ENCODE measurements at regions not wholly inside any gene's neighbourhood (a gene's known extent, or its start where the extent isn't known, plus 50 kb on each side); places are given as distances from the start of the nearest gene placed in this dataset.

DNA sequence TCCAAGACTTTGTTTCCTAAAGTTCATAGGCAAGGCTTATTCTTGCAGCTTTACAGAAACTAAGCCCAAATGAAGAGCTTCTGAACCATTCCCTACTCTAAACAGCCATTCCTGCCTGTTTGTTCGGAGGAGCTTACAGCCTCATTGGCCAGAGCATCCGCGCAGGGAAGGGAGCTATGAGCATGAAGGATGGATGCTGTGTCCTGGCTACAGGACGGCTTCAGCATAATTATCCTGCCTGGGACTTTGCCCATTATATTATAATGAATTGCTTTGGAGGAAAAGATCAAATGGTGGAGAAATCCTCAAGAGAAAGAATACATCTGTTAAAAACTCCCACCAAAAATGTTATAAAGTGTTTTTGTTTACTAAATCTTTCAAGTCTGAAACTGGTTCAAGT, 378.2 kb upstream of the BTBD3 start:
- H3K79me1 ChIP-seq (ENCODE audit: low read depth, low read length) = no peaks in the 10 kb centered on the region
- peak overlapping the region; percentile 72 for H3K18ac ChIP-seq (ENCODE audit: extremely low read depth, low read length)
- H4K8ac ChIP-seq (ENCODE audit: extremely low read depth, insufficient read depth, low read length) = no peak overlapping the region
- peak overlapping the region; percentile 62; the same call in 1 of the 2 replicates for H2BK5ac ChIP-seq (ENCODE audit: low read depth, low read length)
- FAIRE-seq = no peak
- H2BK20ac ChIP-seq (ENCODE audit: low read length) = peak overlapping the region; percentile 97
- H3K56ac ChIP-seq (replicated peaks; ENCODE audit: insufficient read length, low read depth, low read length) = no peak overlapping the region
- H3K23ac ChIP-seq (ENCODE audit: insufficient read length) = no peak overlapping the region
- no peak overlapping the region for H2BK15ac ChIP-seq (ENCODE audit: low read length)
- no peaks in the 10 kb centered on the region for H3K79me2 ChIP-seq (ENCODE audit: control insufficient read depth in 1 of 2, insufficient read depth in 2 of 2, low read length in 2 of 2)
- no peaks in the 10 kb centered on the region for H3K36me3 ChIP-seq (ENCODE audit: control insufficient read depth in 2 of 4, insufficient read depth in 4 of 4, low read length in 3 of 4)
- H2BK120ac ChIP-seq (replicated peaks; ENCODE audit: low read depth, low read length) = peak overlapping the region; percentile 95
- ChIA-PET CTCF (ENCODE audit: partially characterized antibody) (interaction anchor here (0.7 to 1.3 kb wide), 4 partner anchors 10 to 889 kb away, joined by 3 to 4 read pairs (median 3); no protein-coding TSS in a partner anchor), POLR2A (ENCODE audit: partially characterized antibody) (no interaction called here)
- H3K4me3 ChIP-seq (ENCODE audit: extremely low read depth in 1 of 4, insufficient read depth in 2 of 4, low read depth in 3 of 4, low read length in 4 of 4) = no peak overlapping the region; a peak in 1 of 8 replicates
- DNase-seq (ENCODE audit: low read depth in 1 of 2, low spot score in 2 of 2) = no peak
- no peak for TF ChIP-seq SUZ12 (IDR thresholded peaks at IDR 0.05; ENCODE audit: low read length)
- no peak for TF ChIP-seq CTBP2 (IDR thresholded peaks at IDR 0.05; ENCODE audit: borderline replicate concordance, insufficient read depth, insufficient read length, low read length)
- H3K4me1 ChIP-seq (replicated peaks in 1 of 4; ENCODE audit: control insufficient read depth in 3 of 4, insufficient read depth in 4 of 4, low read length in 3 of 4) = peaks cover 13 to 42% (median 22%) of the 10 kb centered on the region in 4 experiments; a peak in 6 of 7 replicates
- 79% methylated on average over 4 of the region's 4 CpGs; no CpG with 5 or more reads in 1 of the 2 experiments for WGBS, 2 experiments (ENCODE audit: extremely low coverage in 1 of 2, insufficient coverage in 1 of 2, insufficient read length in 1 of 2, insufficient replicate concordance in 2 of 2, low coverage in 1 of 2, low lambda C conversion rate in 2 of 2, missing lambda C conversion rate in 1 of 2)
- H3K4ac ChIP-seq (replicated peaks; ENCODE audit: insufficient read length, low read depth, low read length) = no peak overlapping the region
- peak overlapping the region; percentile 27 for H4K5ac ChIP-seq (ENCODE audit: insufficient read length, low read depth, low read length)
- H3K27me3 ChIP-seq (replicated peaks in 1 of 4; ENCODE audit: control insufficient read depth in 3 of 4, extremely low read depth in 1 of 4, insufficient read depth in 3 of 4, low read length in 3 of 4) = no peaks in the 10 kb centered on the region
- no peak overlapping the region for H3K9ac ChIP-seq (replicated peaks in 1 of 4; ENCODE audit: extremely low read depth in 1 of 4, low read depth in 3 of 4, low read length in 3 of 4)
- no peak overlapping the region for H3K14ac ChIP-seq (ENCODE audit: insufficient read length)
- peak overlapping the region; percentile 86 for H4K91ac ChIP-seq (replicated peaks; ENCODE audit: insufficient read length, low read length)
- no peak overlapping the region for H3K27ac ChIP-seq (ENCODE audit: low read depth, low read length)
- H2AK5ac ChIP-seq (ENCODE audit: low read depth, low read length) = no peak overlapping the region
- no peaks in the 10 kb centered on the region; the same call in 1 of the 2 replicates for H3K23me2 ChIP-seq (ENCODE audit: low read depth, low read length)
- H4K20me1 ChIP-seq (replicated peaks in 1 of 2; ENCODE audit: control insufficient read depth in 1 of 2, insufficient read depth in 2 of 2, low read length in 2 of 2) = no peaks in the 10 kb centered on the region
- no peak overlapping the region for H3K4me2 ChIP-seq (ENCODE audit: insufficient read depth in 1 of 2, low read depth in 2 of 2, low read length in 2 of 2)
- no peak overlapping the region for H2AFZ ChIP-seq (ENCODE audit: low read length)
- H2BK12ac ChIP-seq (ENCODE audit: low read depth, low read length) = no peak overlapping the region; the same call in 1 of the 2 replicates
- H3K9me3 ChIP-seq (ENCODE audit: insufficient read depth in 2 of 2, low read depth in 1 of 2, low read length in 1 of 2) = peaks cover 0 to 3% of the 10 kb centered on the region in 2 experiments; a peak in 1 of 4 replicates

All from H1 (cell line).